ENCODE measurements at regions not wholly inside any gene's neighbourhood (a gene's known extent, or its start where the extent isn't known, plus 50 kb on each side); places are given as distances from the start of the nearest gene placed in this dataset.

- no peak for DNase-seq (ENCODE audit: low spot score)
Measured at GRCh38 chrX:40148385-40149285, 50.9 kb upstream of the BCOR start.

- no peak for DNase-seq (ENCODE audit: low spot score)
Measured at GRCh38 chrX:40147971-40148370, 50.2 kb upstream of the BCOR start.

All from CD4-positive, alpha-beta T cell treated with Interleukin-6 at 100 ng/mL for 8 hours (primary cell).